NT2/D1 (cell line): ENCODE measurements at regions not wholly inside any gene's neighbourhood (a gene's known extent, or its start where the extent isn't known, plus 50 kb on each side); places are given as distances from the start of the nearest gene placed in this dataset.
A peak's percentile ranks its signal among the peaks of the same experiment; 100 is the strongest.

Experiments used
- DNase-seq: peaks from one replicate; pipeline ENCODE4 v3.0.0-alpha.2; 2011; ENCODE audit warnings: low read depth, low spot score
- H3K27me3 ChIP-seq: 2 replicates; pipeline ENCODE4 v1.6.0; 2011; ENCODE audit warnings: mild to moderate bottlenecking; ENCODE audit not compliant: insufficient read length, insufficient read depth
- H3K36me3 ChIP-seq: 2 replicates; pipeline ENCODE4 v1.6.1; 2011; ENCODE audit warnings: mild to moderate bottlenecking, low read length, mixed read lengths; ENCODE audit not compliant: insufficient read depth, insufficient read length
- H3K4me1 ChIP-seq: 2 replicates; pipeline ENCODE4 v1.5.1; 2011; ENCODE audit not compliant: insufficient read depth, insufficient read length
- H3K4me3 ChIP-seq: 2 replicates; pipeline ENCODE4 v1.5.1; 2011; ENCODE audit warnings: low read depth; ENCODE audit not compliant: insufficient read length
- H3K9ac ChIP-seq: 2 replicates; pipeline ENCODE4 v1.6.0; 2011; ENCODE audit warnings: low read depth; ENCODE audit not compliant: insufficient read length
- H3K9me3 ChIP-seq: 2 replicates; pipeline ENCODE4 v1.5.1; 2011; ENCODE audit warnings: mild to moderate bottlenecking, low read length; ENCODE audit not compliant: insufficient read depth
- SUZ12 ChIP-seq: IDR thresholded peaks from 2 replicates; pipeline ENCODE4 v1.6.1; 2011; ENCODE audit not compliant: insufficient read length, insufficient read depth; ENCODE audit errors: extremely low read depth
- YY1 ChIP-seq: IDR thresholded peaks from 2 replicates; pipeline ENCODE4 v1.6.1; 2011; ENCODE audit not compliant: insufficient read length, insufficient read depth
- ZNF274 ChIP-seq: IDR thresholded peaks from 2 replicates; pipeline ENCODE4 v1.6.1; 2011; ENCODE audit warnings: mild to moderate bottlenecking, low read depth, low read length

- no peaks in the 10 kb centered on the region; the same call in none of the 2 replicates for H3K9me3 ChIP-seq
- TF ChIP-seq YY1: no peak
- no peak for TF ChIP-seq SUZ12
- no peak for TF ChIP-seq ZNF274
- DNase-seq: no peak
- H3K27me3 ChIP-seq: no peaks in the 10 kb centered on the region
- H3K4me1 ChIP-seq: no peaks in the 10 kb centered on the region
- no peaks in the 10 kb centered on the region for H3K36me3 ChIP-seq
- no peak overlapping the region for H3K9ac ChIP-seq
- H3K4me3 ChIP-seq: no peak overlapping the region
These were observed 201.8 kb downstream of the OSR1 start for GRCh38 chr2:19156646-19157045.

DNA sequence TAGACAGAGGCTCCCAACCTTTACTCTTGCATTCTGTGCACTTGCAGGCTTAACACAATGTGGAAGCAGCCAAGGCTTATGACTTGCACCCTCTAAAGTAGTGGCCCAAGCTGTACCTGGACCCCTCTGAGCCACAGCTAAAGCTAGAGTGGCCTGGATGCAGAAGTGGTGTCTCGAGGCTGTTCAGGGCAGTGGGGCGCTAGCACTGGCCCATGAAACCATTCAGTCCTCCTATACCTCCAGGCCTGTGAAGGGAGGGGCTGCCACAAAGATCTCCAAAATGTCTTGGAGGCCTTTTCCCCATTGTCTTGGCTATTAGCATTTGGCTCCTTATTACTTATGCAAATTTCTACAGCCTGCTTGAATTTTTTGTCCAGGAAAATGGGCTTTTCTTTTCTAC is 207.7 kb downstream of the OSR1 start:
- Histone ChIP-seq H3K9ac (no peak overlapping the region), H3K4me3 (no peak overlapping the region), H3K9me3 (peaks cover 22% of the 10 kb centered on the region), H3K36me3 (no peaks in the 10 kb centered on the region), H3K27me3 (no peaks in the 10 kb centered on the region), H3K4me1 (no peaks in the 10 kb centered on the region)
- DNase-seq: no peak
- no peak for TF ChIP-seq YY1
- no peak for TF ChIP-seq SUZ12
- TF ChIP-seq ZNF274: no peak

- TF ChIP-seq ZNF274 (no peak), YY1 (no peak), SUZ12 (no peak)
- Histone ChIP-seq H3K36me3 (no peaks in the 10 kb centered on the region), H3K4me1 (no peaks in the 10 kb centered on the region), H3K9me3 (peaks cover 22% of the 10 kb centered on the region; the same call in 1 of the 2 replicates), H3K4me3 (no peak overlapping the region), H3K9ac (no peak overlapping the region), H3K27me3 (no peaks in the 10 kb centered on the region)
- DNase-seq: no peak
These were observed 211.6 kb downstream of the OSR1 start for GRCh38 chr2:19146867-19147266.

GRCh38 chr2:19141234-19142004 is 217.0 kb downstream of the OSR1 start:
- Histone ChIP-seq H3K4me3 (no peak overlapping the region), H3K27me3 (no peaks in the 10 kb centered on the region), H3K36me3 (no peaks in the 10 kb centered on the region), H3K9me3 (no peaks in the 10 kb centered on the region), H3K4me1 (no peaks in the 10 kb centered on the region), H3K9ac (no peak overlapping the region)
- no peak for TF ChIP-seq SUZ12
- TF ChIP-seq YY1: no peak
- no peak for DNase-seq

GRCh38 chr2:19140463-19141208 is 217.8 kb downstream of the OSR1 start:
- peak; percentile 28 for DNase-seq
- no peaks in the 10 kb centered on the region for H3K4me1 ChIP-seq
- no peaks in the 10 kb centered on the region for H3K27me3 ChIP-seq
- H3K9me3 ChIP-seq: no peaks in the 10 kb centered on the region
- H3K4me3 ChIP-seq: no peak overlapping the region
- H3K9ac ChIP-seq: no peak overlapping the region
- no peaks in the 10 kb centered on the region for H3K36me3 ChIP-seq
- TF ChIP-seq ZNF274 (no peak), SUZ12 (no peak), YY1 (no peak)

- H3K9ac ChIP-seq: no peak overlapping the region
- no peak overlapping the region for H3K4me3 ChIP-seq
- H3K4me1 ChIP-seq: no peaks in the 10 kb centered on the region
- DNase-seq: no peak
- H3K9me3 ChIP-seq: no peaks in the 10 kb centered on the region
- no peaks in the 10 kb centered on the region for H3K36me3 ChIP-seq
- no peaks in the 10 kb centered on the region for H3K27me3 ChIP-seq
- no peak for TF ChIP-seq ZNF274
- TF ChIP-seq YY1: no peak
- TF ChIP-seq SUZ12: no peak
These were observed 219.0 kb downstream of the OSR1 start for GRCh38 chr2:19139386-19139785.

DNA sequence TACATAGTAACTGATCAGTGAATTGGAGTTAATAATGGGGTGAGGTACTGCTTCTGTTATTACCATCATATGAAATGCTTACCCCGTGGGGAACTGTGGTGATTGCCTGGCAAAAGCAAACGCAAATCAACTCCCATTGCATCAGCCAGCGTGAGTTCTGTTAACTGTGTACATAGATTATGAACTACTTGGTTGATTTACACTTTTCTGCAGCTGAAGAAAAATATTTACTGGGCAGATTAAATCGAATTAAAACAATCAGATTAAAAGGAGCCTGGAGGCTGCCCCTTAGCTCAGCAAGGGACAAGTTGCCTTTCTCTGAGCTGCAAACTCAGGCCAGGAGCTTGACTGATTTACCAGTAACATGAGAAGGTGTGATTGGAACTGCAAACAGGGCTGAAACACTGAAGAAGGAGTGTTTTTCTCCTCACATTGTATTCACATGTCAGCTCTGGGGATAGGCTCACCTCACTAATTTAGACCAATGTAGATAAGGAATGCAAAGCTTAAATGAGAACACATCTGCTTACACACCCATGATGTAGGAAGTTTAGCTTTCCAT is 220.1 kb downstream of the OSR1 start:
- no peaks in the 10 kb centered on the region for H3K4me1 ChIP-seq
- no peaks in the 10 kb centered on the region for H3K27me3 ChIP-seq
- no peak overlapping the region for H3K9ac ChIP-seq
- H3K9me3 ChIP-seq: no peaks in the 10 kb centered on the region
- H3K4me3 ChIP-seq: no peak overlapping the region
- TF ChIP-seq SUZ12 (no peak), YY1 (no peak), ZNF274 (no peak)
- H3K36me3 ChIP-seq: no peaks in the 10 kb centered on the region
- no peak for DNase-seq
